NCI-H460 (cell line): ENCODE measurements at regions not wholly inside any gene's neighbourhood (a gene's known extent, or its start where the extent isn't known, plus 50 kb on each side); places are given as distances from the start of the nearest gene placed in this dataset.

Source experiments
- DNase-seq: peaks from one replicate; pipeline ENCODE4 v3.0.0-alpha.2; 2016; ENCODE audit warnings: low read depth; ENCODE audit errors: extremely low read depth

DNA sequence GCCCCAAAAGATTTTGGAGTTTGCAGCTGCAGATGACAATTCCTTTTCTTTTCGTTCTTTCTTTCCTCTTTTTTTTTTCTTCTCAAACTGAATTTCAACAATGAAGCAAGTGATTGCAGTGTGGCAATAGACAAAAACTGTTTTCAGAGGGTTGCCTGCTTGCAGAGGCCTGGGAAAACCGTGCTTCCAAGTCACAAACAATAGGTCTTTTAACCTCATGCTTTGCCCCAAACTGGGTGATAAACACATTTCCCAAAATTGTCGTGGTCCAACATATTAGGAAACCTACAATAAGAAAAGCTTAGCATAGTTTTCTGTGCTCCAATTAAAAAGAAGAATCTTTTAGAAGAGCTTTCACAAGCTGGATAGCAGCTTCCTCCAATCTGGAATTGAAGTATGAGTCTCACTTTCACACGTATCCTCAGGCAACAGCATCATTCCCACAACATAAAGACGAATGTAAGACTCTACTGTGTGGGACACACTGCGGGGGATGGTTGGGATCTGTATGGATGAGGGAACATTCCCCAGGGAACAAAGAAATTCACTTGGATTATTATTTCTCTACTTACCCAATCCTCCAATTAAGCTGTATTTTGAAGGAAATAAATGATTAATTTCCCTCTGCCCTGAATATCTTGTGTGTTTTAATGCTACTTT is 656.1 kb downstream of the RNF144A start:
- no peak for DNase-seq

GRCh38 chr2:7574385-7574784 is 657.2 kb downstream of the RNF144A start:
- no peak for DNase-seq

DNA sequence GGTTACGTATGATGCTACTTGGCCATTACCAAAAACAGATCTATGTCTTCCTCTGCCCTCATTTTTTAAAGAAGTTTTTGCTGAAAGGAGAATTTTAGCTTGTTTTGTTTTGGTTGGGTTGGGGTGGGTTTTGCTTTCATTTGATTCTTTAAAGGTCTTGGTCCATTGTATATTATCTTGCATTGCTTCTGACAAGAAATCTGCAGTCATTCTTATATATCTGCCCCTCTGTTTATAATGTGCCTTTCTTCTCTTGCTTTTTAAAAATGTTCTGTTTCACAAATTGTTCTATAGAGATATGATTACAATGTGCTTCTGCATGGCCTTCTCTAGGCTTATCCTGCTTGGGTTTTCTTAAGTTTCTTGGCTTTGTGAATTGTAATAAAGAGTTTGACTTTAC is 660.6 kb downstream of the RNF144A start:
- DNase-seq = no peak

GRCh38 chr2:7584017-7584416 is 666.8 kb downstream of the RNF144A start:
- no peak for DNase-seq

GRCh38 chr2:7586898-7587297 is 669.7 kb downstream of the RNF144A start:
- no peak for DNase-seq

- peak; percentile 36 for DNase-seq
Observed at GRCh38 chr2:7588295-7588694, 671.1 kb downstream of the RNF144A start.

DNA sequence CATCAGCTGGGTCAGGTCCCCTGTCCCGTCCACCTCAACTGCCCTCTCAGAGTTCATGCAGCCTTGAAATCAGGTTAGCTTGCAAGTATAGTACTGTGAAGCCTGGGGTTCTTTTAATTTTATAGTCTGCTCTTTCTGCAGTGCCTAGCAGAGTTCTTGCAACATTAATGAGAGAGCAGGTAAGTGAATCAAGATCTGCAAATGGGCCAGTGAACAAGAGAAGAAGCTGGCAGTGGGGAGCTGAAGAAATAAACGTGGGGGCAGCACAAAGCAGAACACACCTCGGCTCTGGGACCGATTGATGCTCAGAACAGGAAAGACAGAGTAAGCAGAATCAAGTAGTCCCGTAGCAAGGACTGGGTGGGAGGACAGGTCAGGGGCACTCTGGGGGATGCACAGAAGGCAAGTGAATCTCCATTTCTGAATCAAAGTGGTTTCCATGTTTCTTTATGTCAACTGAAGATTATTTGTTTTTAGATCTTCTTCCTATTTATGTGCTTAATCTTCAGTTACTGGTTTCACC is 675.5 kb downstream of the RNF144A start:
- DNase-seq = no peak

DNA sequence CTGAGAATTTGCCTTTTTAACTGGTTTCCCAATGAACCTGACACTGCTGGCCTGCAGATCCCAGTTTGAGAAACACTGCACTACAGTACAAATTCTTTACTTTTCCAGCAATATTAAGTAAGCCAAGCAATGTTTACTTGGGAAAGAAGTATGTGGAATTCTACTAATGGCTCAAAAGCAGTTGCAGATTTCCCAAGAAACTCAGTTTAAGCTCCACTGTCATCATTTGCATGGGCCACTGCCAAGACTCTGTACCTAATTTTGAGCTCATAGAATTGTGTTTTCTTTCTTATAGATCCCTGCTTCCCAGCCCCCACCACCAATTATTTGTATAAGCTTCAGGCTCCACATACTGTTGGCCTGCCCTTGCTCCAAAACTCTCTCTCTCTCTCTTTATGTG is 676.1 kb downstream of the RNF144A start:
- no peak for DNase-seq

DNA sequence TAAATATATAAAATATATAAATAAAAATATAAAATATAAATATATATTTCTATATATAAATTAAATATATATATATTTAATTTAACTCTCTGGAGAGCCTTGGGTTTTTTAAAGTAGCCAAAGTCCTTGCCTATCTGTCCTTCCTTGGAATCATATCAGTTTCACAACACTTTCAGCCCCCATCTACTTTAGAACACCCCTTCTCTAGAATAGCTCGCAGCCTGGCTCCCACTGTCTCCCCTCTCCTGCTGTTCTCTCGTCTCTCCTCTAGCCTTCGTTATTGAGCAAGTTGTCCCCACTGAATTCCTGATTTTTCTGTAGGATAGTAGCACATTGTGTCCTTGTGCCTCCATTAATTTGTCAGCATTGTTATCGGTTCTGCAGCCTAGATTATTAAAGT is 677.0 kb downstream of the RNF144A start:
- DNase-seq = no peak

- no peak for DNase-seq
Observed at GRCh38 chr2:7595206-7595605, 678.0 kb downstream of the RNF144A start.

DNA sequence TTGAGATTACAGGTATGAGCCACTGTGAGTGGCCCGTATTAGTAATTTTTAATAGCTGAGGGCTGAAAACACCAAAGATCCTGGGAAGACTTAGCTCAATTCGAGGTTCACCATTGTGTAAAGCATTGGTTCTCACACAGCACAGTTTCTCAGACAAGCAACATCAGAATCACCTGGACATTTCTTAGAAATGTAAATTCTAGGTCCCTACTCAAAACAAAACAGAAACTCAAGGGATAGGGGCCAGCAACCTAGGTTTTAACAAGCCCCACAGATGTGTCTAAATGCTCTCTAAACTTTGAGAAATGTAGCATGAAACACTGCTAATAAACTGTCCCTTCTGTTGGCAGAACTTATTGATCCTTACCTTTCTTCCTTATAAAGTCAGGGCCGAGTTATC is 681.2 kb downstream of the RNF144A start:
- DNase-seq = no peak

DNA sequence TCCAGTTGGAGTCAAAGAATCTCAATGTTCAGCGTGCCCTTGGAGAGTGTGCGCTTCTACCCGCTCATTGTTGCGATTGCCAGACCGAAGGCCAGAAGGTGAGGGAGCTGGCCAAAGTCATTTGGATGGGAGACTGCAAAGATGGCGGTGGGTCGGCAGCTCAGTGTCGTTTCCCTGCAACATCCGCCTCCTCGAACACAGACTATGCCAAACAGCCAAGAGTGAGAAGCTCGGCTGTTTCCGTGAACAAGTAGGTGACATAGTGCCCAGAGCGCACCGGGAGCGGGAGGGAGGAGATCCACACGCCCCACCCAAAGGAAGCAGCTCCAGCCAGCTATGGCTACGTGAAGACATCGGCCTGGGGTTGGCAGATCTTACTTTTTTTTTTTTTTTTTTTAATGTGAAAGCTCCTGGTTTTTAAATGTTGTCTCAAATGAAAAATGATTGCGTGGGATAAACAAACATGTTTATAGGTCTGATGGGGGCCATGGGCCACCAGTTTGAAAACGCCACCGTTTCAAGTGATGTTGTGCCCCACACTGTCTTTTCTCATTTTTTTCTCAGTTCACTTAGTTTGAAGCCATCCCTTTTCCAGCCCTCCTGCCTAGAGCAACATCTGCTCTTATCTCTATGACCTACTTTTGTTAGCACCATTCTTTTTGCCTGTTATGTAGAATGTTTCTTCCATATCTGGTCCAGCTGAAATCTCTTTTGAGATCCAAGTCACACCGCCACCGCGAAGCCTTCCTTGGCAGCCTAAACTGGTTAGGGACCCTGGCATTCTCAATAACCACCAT is 682.4 kb downstream of the RNF144A start:
- DNase-seq = no peak

GRCh38 chr2:7601990-7602389 is 684.8 kb downstream of the RNF144A start:
- DNase-seq = no peak

DNA sequence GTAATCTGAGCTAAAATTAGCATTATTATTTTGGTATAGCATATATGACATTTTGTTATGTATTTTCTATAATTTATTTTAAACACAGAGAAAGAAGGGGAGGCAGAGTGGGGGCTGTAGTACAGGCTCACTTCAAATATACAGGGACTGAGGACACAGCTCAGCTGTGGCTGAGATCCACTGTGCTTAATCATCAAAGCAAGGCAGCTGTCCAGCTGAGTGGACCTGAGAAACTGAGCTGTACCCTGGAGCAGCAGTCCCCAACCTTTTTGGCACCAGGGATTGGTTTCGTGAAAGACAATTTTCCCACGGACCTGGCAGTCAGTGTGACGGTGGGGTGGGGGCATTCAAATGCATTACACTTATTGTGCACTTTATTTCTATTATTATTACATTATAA is 687.2 kb downstream of the RNF144A start:
- no peak for DNase-seq

GRCh38 chr2:7607441-7608173 is 690.4 kb downstream of the RNF144A start:
- no peak for DNase-seq

- DNase-seq = no peak
Observed at GRCh38 chr2:7609556-7609955, 692.3 kb downstream of the RNF144A start.

DNA sequence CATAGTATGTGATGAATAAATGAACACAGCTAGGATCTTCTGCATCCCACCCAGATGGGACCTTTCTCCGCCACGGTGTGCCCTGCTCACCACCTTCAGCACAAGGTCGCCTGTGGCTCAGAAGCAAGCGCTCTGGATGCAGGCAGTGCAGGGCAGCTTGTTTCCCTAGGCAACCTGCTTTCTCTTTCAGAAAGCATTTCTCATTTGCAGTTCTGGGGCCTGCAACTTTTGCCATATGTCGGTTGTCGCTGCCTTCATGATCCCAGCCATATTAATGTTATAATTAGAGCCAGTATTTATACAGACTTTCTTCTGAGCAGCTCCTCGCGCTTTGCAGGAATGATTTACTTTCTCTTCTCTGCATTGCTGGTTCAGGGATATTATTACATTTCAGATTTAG is 692.8 kb downstream of the RNF144A start:
- DNase-seq = no peak

- DNase-seq = no peak
Observed at GRCh38 chr2:7611750-7612149, 694.5 kb downstream of the RNF144A start.

GRCh38 chr2:7612969-7613368 is 695.8 kb downstream of the RNF144A start:
- no peak for DNase-seq

DNA sequence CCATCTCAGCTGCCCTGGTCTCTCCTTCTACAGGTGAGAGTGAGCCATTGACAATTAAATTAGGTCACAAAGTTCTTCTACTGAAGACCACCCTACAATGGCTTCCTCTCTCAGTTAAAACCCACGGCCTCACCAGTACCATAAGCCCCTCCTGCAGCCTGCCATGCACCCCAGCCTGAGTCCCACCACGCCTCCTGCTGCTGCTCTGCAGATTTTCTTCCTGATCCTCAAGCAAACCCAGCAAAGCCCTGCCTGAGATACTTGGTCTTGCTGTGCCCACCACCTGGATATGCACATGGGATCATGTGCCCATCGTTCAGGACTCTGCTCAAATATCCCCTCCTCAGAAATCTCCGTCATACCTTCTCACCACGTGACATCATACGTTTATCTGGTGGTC is 696.6 kb downstream of the RNF144A start:
- DNase-seq = no peak

- DNase-seq = no peak
Observed at GRCh38 chr2:7618031-7618430, 700.8 kb downstream of the RNF144A start.
